SH-SY5Y (cell line): ENCODE measurements at regions not wholly inside any gene's neighbourhood (a gene's known extent, or its start where the extent isn't known, plus 50 kb on each side); places are given as distances from the start of the nearest gene placed in this dataset.

Experiments
- GATA2 ChIP-seq: IDR thresholded peaks from 2 replicates; pipeline ENCODE4 v1.6.1; 2011; ENCODE audit warnings: mild to moderate bottlenecking, low read depth, low read length
- GATA3 ChIP-seq: IDR thresholded peaks from 2 replicates; pipeline ENCODE4 v1.6.1; 2011; ENCODE audit warnings: low read depth, mild to moderate bottlenecking, low read length, moderate library complexity

- TF ChIP-seq GATA2 (no peak), GATA3 (no peak)
Measured at GRCh38 chr14:54329082-54329695, 67.6 kb upstream of the CDKN3 start.
